Right lobe of liver (tissue), 4 donors: ENCODE measurements at regions not wholly inside any gene's neighbourhood (a gene's known extent, or its start where the extent isn't known, plus 50 kb on each side); places are given as distances from the start of the nearest gene placed in this dataset.

Source experiments
- CTCF ChIP-seq, 4 donors: fragments of 200-600 bp in 3 of 4; fragments of 450-650 bp in 1 of 4; IDR thresholded peaks; one replicate each; pipeline versions ENCODE4 v1.5.1 to v1.8.0; 2016 to 2022; ENCODE audit warnings: antibody characterized with exemption in 4 of 4, mild to moderate bottlenecking in 2 of 4
- POLR2A ChIP-seq: fragments of 450-650 bp; IDR thresholded peaks from one replicate; pipeline ENCODE4 v1.6.1; 2017; ENCODE audit warnings: antibody characterized with exemption, mild to moderate bottlenecking
- donor health status: DM: no; HTN: no; CAD: no.
- donor health status: DM: no; HTN: no; CAD: no.
- donor health status: DM: no; HTN: yes; CAD: no.

GRCh38 chr21:38206646-38207045, 50.1 kb upstream of the KCNJ15 start:
- TF ChIP-seq POLR2A: no peak
- TF ChIP-seq CTCF (IDR thresholded peaks at IDR 0.05): no peak
